GM18858 (cell line): ENCODE measurements at regions not wholly inside any gene's neighbourhood (a gene's known extent, or its start where the extent isn't known, plus 50 kb on each side); places are given as distances from the start of the nearest gene placed in this dataset.
A peak's percentile ranks its signal among the peaks of the same experiment; 100 is the strongest.

Experiments used
- ATAC-seq: cut with Tn5 transposase; IDR thresholded peaks from one replicate; pipeline ENCODE4 v1.9.1; 2021; ENCODE audit not compliant: unreplicated experiment

- ATAC-seq, result no peak
Measured at GRCh38 chr6:132934496-132934895, 120.1 kb downstream of the RPS12 start.

GRCh38 chr6:132936646-132937045, 122.3 kb downstream of the RPS12 start:
- no peak for ATAC-seq

- ATAC-seq, result no peak
Measured at GRCh38 chr6:132937466-132937906, 123.1 kb downstream of the RPS12 start.

GRCh38 chr6:132948889-132949288, 134.5 kb downstream of the RPS12 start:
- ATAC-seq, result no peak

- ATAC-seq, result no peak
Measured at GRCh38 chr6:132950566-132950965, 136.2 kb downstream of the RPS12 start.

- no peak for ATAC-seq
Measured at GRCh38 chr6:132952031-132952867, 137.9 kb downstream of the RPS12 start.

- ATAC-seq, result no peak
Measured at GRCh38 chr6:132952986-132953385, 138.6 kb downstream of the RPS12 start.

- ATAC-seq, result no peak
Measured at GRCh38 chr6:132954222-132954621, 139.9 kb downstream of the RPS12 start.

GRCh38 chr6:132954936-132955335, 140.6 kb downstream of the RPS12 start:
- ATAC-seq, result no peak

GRCh38 chr6:132959639-132960326, 145.4 kb downstream of the RPS12 start:
- no peak for ATAC-seq

GRCh38 chr6:132960720-132961119, 146.4 kb downstream of the RPS12 start:
- ATAC-seq, result no peak

- ATAC-seq, result no peak
Measured at GRCh38 chr6:132961122-132961521, 146.8 kb downstream of the RPS12 start.

GRCh38 chr6:132961610-132962009, 147.2 kb downstream of the RPS12 start:
- ATAC-seq, result no peak

GRCh38 chr6:132962936-132963868, 148.8 kb downstream of the RPS12 start:
- peak; percentile 74 for ATAC-seq

GRCh38 chr6:132964101-132964867, 149.9 kb downstream of the RPS12 start:
- ATAC-seq, result no peak

GRCh38 chr6:132964868-132965382, 150.6 kb downstream of the RPS12 start:
- ATAC-seq, result no peak

GRCh38 chr6:132967871-132968270, 153.5 kb downstream of the RPS12 start:
- no peak for ATAC-seq

- ATAC-seq, result no peak
Measured at GRCh38 chr6:132968419-132968950, 154.1 kb downstream of the RPS12 start.

GRCh38 chr6:132969196-132969595, 154.8 kb downstream of the RPS12 start:
- ATAC-seq, result no peak

GRCh38 chr6:132971676-132972075, 157.3 kb downstream of the RPS12 start:
- ATAC-seq, result no peak
